Activated B cell treated with CpG ODN at 0.5 μM for 24 hours (primary cell): ENCODE measurements at regions not wholly inside any gene's neighbourhood (a gene's known extent, or its start where the extent isn't known, plus 50 kb on each side); places are given as distances from the start of the nearest gene placed in this dataset.

Source experiments
- ATAC-seq: fragments of 200-7000 bp; cut with Tn5 transposase; one replicate; pipeline ENCODE4 v1.10.0; 2021; ENCODE audit warnings: low read depth, mild to moderate bottlenecking, moderate library complexity
- CTCF ChIA-PET: fragments of 350-600 bp; sonication (Branson Sonifier 250); formaldehyde crosslinking; loops from one replicate; lab custom pipeline; 2021; ENCODE audit warnings: antibody characterized with exemption; lab: Charles Lee
- POLR2A ChIA-PET: fragments of 350-600 bp; sonication (Branson Sonifier 250); formaldehyde crosslinking; loops from one replicate; lab custom pipeline; 2021; ENCODE audit warnings: antibody characterized with exemption; lab: Charles Lee
- DNase-seq: peaks from one replicate; pipeline ENCODE4 v3.0.0; 2022
- H3K27ac Mint-ChIP-seq: one replicate; pipeline ENCODE4 v1.8.0; 2020; ENCODE audit warnings: mixed read lengths
- H3K27me3 Mint-ChIP-seq: one replicate; pipeline ENCODE4 v1.8.0; 2021; ENCODE audit warnings: mixed read lengths
- H3K36me3 Mint-ChIP-seq: one replicate; pipeline ENCODE4 v1.8.0; 2021; ENCODE audit warnings: low read depth, mixed read lengths
- H3K4me1 Mint-ChIP-seq: one replicate; pipeline ENCODE4 v1.8.0; 2021; ENCODE audit warnings: mixed read lengths
- H3K4me3 Mint-ChIP-seq: one replicate; pipeline ENCODE4 v1.8.0; 2020; ENCODE audit warnings: mild to moderate bottlenecking, mixed read lengths
- H3K9me3 Mint-ChIP-seq: one replicate; pipeline ENCODE4 v1.8.0; 2020; ENCODE audit warnings: mixed read lengths
- CTCF ChIP-seq: fragments of 200-600 bp; IDR thresholded peaks from one replicate; pipeline ENCODE4 v1.8.0; 2022; ENCODE audit warnings: antibody characterized with exemption, mild to moderate bottlenecking
- intact Hi-C: fragments of 100-400 bp; cut with micrococcal nuclease; formaldehyde crosslinking; loops from one replicate; pipeline ENCODE4 v1.15.1; 2024

GRCh38 chr1:199377211-199377610, 650.3 kb upstream of the NR5A2 start:
- no peak for DNase-seq
- Mint-ChIP-seq H3K27ac (no peak overlapping the region), H3K4me3 (no peak overlapping the region), H3K9me3 (peaks cover 9% of the 10 kb centered on the region), H3K4me1 (peaks cover 3% of the 10 kb centered on the region), H3K27me3 (no peaks in the 10 kb centered on the region), H3K36me3 (no peaks in the 10 kb centered on the region)
- POLR2A ChIA-PET, result no interaction called here
- ATAC-seq, result no peak
- intact Hi-C loops, result no loop called here
- CTCF ChIA-PET, result no interaction called here
- no peak for TF ChIP-seq CTCF

GRCh38 chr1:199383793-199384192, 643.7 kb upstream of the NR5A2 start:
- Mint-ChIP-seq H3K4me3 (no peak overlapping the region), H3K36me3 (no peaks in the 10 kb centered on the region), H3K27me3 (no peaks in the 10 kb centered on the region), H3K4me1 (no peaks in the 10 kb centered on the region), H3K27ac (no peak overlapping the region), H3K9me3 (no peaks in the 10 kb centered on the region)
- ChIA-PET POLR2A (no interaction called here), CTCF (no interaction called here)
- no peak for ATAC-seq
- no peak for TF ChIP-seq CTCF
- no peak for DNase-seq
- intact Hi-C loops, result no loop called here

GRCh38 chr1:199394856-199395255, 632.7 kb upstream of the NR5A2 start:
- ChIA-PET POLR2A (no interaction called here), CTCF (no interaction called here)
- ATAC-seq (no peak), DNase-seq (no peak)
- H3K9me3 Mint-ChIP-seq, result peaks cover 2% of the 10 kb centered on the region
- H3K27ac Mint-ChIP-seq, result no peak overlapping the region
- no peaks in the 10 kb centered on the region for H3K36me3 Mint-ChIP-seq
- intact Hi-C loops, result no loop called here
- no peaks in the 10 kb centered on the region for H3K27me3 Mint-ChIP-seq
- TF ChIP-seq CTCF, result no peak
- no peak overlapping the region for H3K4me3 Mint-ChIP-seq
- H3K4me1 Mint-ChIP-seq, result peaks cover 21% of the 10 kb centered on the region

- ChIA-PET POLR2A (no interaction called here), CTCF (no interaction called here)
- Mint-ChIP-seq H3K27ac (no peak overlapping the region), H3K4me3 (no peak overlapping the region), H3K9me3 (no peaks in the 10 kb centered on the region), H3K36me3 (no peaks in the 10 kb centered on the region), H3K4me1 (peaks cover 35% of the 10 kb centered on the region), H3K27me3 (no peaks in the 10 kb centered on the region)
- no peak for TF ChIP-seq CTCF
- ATAC-seq (no peak), DNase-seq (no peak)
- intact Hi-C loops, result no loop called here
These were observed 631.1 kb upstream of the NR5A2 start for GRCh38 chr1:199396456-199396855.

GRCh38 chr1:199399996-199400724, 627.4 kb upstream of the NR5A2 start:
- DNase-seq (no peak), ATAC-seq (peak; percentile 66)
- Mint-ChIP-seq H3K4me1 (peaks cover 61% of the 10 kb centered on the region), H3K27me3 (no peaks in the 10 kb centered on the region), H3K36me3 (no peaks in the 10 kb centered on the region), H3K4me3 (peak overlapping the region; percentile 72), H3K27ac (peak overlapping the region; percentile 91), H3K9me3 (no peaks in the 10 kb centered on the region)
- POLR2A ChIA-PET, result no interaction called here
- CTCF ChIA-PET, result interaction anchor here (0.5 to 1.3 kb wide), 4 partner anchors 22 to 239 kb away, joined by 3 to 4 read pairs (median 3); no protein-coding TSS in a partner anchor
- intact Hi-C loops, result no loop called here
- no peak for TF ChIP-seq CTCF
